Astrocyte (in vitro differentiated cells and primary cell): ENCODE measurements at regions not wholly inside any gene's neighbourhood (a gene's known extent, or its start where the extent isn't known, plus 50 kb on each side); places are given as distances from the start of the nearest gene placed in this dataset.

Source experiments
- CTCF ChIP-seq: IDR thresholded peaks from 2 replicates; pipeline ENCODE4 v1.5.1; 2011; ENCODE audit warnings: low read depth, mild to moderate bottlenecking, inconsistent platforms, low read length, moderate library complexity; ENCODE audit not compliant: insufficient read depth
- EZH2 ChIP-seq: IDR thresholded peaks from 2 replicates; pipeline ENCODE4 v1.6.1; 2012; ENCODE audit warnings: mild to moderate bottlenecking, low read length, inconsistent platforms; ENCODE audit not compliant: insufficient read depth

GRCh38 chr5:133865113-133865512 is 103.3 kb downstream of the C5orf15 start:
- TF ChIP-seq CTCF (no peak), EZH2 (no peak)
